AG09309 (cell line): ENCODE measurements at regions not wholly inside any gene's neighbourhood (a gene's known extent, or its start where the extent isn't known, plus 50 kb on each side); places are given as distances from the start of the nearest gene placed in this dataset.

Experiments
- DNase-seq: peaks from one replicate; pipeline ENCODE4 v3.0.0-alpha.2; 2010; ENCODE audit warnings: low read depth
- H3K4me3 ChIP-seq: 2 replicates; pipeline ENCODE4 v1.5.1; 2011; ENCODE audit warnings: mild to moderate bottlenecking, low read depth, low read length, moderate library complexity; ENCODE audit not compliant: control insufficient read depth
- TF ChIP-seq, protein P1 (sequence below): IDR thresholded peaks from 2 replicates; pipeline ENCODE4 v1.5.1; 2011; ENCODE audit warnings: mild to moderate bottlenecking, low read depth, low read length, inconsistent platforms; ENCODE audit not compliant: insufficient read depth, control insufficient read depth; ENCODE audit errors: missing control alignments

DNA sequence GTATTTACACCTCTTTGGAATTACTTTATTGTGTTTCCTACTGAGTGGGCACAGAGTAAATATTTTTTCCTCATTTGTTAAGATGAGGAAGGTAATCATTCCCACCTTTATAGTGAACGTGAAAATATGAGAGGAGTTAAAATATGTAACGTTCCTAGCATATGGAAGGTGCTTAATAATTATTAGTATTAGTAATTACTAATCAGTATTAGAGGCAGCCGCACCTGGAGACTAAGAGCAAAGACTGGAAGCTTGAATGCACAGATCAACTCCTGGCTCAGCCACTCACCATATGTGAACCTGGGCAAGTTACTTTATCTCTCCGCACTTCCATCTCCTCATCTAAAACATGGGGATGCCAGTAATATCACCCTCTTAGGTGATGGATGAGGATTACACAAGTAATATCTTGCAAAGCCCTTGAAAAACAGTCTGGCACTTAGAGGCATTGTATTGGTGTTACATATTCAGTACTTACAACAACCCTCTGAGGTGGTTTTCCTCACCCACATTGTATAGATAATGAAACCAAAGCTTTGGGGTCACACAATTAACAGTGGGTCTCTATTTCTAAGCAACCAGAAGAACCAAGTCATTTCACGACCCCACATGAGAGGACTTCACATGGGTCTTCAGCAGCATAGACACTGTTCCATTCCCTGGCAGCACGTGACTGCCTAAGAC is 100.3 kb upstream of the KCTD1 start:
- TF ChIP-seq, protein P1, sequence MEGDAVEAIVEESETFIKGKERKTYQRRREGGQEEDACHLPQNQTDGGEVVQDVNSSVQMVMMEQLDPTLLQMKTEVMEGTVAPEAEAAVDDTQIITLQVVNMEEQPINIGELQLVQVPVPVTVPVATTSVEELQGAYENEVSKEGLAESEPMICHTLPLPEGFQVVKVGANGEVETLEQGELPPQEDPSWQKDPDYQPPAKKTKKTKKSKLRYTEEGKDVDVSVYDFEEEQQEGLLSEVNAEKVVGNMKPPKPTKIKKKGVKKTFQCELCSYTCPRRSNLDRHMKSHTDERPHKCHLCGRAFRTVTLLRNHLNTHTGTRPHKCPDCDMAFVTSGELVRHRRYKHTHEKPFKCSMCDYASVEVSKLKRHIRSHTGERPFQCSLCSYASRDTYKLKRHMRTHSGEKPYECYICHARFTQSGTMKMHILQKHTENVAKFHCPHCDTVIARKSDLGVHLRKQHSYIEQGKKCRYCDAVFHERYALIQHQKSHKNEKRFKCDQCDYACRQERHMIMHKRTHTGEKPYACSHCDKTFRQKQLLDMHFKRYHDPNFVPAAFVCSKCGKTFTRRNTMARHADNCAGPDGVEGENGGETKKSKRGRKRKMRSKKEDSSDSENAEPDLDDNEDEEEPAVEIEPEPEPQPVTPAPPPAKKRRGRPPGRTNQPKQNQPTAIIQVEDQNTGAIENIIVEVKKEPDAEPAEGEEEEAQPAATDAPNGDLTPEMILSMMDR, result no peak
- DNase-seq, result no peak
- no peak overlapping the region for H3K4me3 ChIP-seq

DNA sequence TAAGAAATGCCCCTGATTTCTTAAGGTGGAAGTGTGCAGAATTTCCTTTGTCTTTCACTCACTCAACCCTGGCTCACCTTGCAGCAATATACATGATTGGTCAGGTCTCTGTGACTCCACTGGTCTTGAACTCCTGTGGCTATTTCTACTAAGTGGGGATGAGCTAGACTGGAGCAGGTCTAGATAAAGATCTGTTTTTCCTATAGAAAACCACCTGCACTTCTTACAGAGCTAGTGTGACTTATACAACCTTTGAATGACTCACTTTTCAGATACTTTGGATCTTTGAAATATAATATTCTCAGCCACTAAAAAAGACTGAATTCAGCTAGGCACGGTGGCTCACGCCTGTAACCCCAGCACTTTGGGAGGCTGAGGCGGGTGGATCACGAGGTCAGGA is 98.5 kb upstream of the KCTD1 start:
- H3K4me3 ChIP-seq, result no peak overlapping the region
- DNase-seq, result no peak
- TF ChIP-seq, protein P1, result no peak

DNA sequence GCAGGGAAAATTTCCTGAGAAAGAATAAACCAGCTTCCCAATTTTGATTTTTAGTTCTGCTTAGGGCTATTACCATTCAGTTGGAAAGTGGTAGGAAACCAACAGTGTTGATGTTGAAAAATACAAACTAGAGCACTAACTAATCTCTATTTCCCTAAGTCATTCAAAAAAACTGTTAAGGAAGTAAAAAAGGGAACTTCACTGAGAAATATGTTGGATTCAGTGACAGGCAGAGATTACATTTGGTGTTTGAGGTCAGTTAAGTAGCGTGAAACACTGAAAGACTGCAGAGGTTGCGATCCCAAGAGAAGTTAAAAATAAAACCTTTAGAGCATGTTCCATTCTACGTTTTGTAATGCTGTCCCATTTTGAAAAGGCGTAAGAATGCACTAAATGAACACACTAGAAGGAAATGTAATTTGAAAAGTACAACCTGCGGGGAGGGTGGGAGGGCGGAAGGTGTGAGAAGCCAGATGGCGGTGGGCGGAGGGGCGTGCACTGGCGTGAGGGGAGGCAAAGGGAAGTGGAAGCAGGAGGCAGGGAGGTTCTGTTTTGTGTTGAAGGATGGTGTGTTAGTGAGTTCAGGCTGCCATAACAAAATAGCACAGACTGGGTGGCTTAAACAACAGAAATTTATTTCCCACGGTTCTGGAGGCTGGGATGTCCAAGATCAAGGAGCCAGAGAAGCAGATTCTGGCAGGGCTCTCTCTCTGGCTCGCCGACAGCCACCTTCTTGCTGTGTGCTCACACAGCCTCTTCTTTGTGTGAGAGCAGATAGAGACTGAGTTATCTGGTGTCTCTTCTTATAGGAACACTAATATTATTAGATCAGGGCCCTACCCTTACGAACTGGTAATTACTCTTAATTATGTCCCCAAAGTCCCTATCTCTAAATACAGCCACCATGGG is 94.3 kb upstream of the KCTD1 start:
- H3K4me3 ChIP-seq, result no peak overlapping the region
- no peak for DNase-seq
- TF ChIP-seq, protein P1, result no peak

DNA sequence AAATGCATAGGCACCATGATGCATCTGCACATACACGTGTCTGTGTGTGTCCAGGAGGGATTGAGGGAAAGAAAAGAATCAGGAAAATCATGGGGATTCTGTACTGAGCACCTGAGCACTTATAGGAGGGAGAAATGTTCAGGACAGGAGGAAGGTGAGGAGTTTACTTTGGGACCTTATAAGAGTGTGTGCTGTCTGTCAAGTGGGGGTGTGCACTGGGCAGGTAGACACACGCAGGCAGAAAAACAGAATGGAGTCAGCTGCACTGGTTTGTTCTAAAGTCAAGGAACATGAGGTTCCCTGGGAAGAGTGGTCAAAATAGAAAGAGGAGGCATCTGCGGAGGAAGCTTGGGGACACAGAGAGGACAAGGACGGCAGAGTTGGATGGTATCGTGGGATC is 92.2 kb upstream of the KCTD1 start:
- no peak overlapping the region for H3K4me3 ChIP-seq
- TF ChIP-seq, protein P1, result no peak
- no peak for DNase-seq

DNA sequence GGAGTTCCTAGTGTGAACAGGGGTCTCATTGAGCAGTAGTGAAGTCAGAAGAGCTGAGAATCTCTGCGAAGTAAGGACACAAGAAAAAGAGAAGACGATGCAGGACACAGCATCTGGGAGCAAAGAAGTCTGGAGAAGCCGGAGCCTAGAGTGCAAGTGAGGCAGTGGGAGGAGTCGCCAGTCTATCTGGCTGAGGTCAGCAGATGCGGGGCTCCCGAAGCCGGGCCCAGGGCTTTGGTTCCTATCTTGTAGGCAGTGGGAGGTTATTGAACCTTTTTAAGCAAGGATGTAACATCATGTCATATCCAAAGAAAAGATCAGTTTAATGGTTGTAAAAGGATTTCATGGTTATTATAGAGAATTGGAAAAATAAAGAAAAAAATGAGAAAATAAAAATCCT is 90.8 kb upstream of the KCTD1 start:
- TF ChIP-seq, protein P1, result no peak
- no peak overlapping the region for H3K4me3 ChIP-seq
- DNase-seq, result no peak

DNA sequence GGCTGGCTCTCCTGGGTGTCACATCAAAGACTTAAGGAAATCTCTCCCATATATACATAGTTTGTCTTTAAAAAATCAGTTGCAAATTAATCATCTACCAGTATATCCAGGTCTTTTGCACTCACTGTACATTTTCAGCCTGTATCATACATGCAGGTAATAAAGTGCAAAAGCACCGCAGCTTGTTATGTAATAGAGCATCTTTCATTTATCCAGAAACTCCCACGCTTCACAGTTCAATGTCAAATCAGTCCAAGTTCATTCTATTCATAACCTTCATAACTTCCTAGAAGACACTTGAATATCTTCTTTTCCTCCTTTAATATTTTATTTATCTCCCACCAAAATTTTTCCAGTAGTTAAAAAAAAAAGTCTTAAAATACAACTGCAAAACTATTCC is 89.6 kb upstream of the KCTD1 start:
- H3K4me3 ChIP-seq, result no peak overlapping the region
- TF ChIP-seq, protein P1, result no peak
- DNase-seq, result no peak
